HEK293 (cell line): ENCODE measurements at regions not wholly inside any gene's neighbourhood (a gene's known extent, or its start where the extent isn't known, plus 50 kb on each side); places are given as distances from the start of the nearest gene placed in this dataset.

Experiments used
- EGR2 ChIP-seq: fragments of 450-650 bp; formaldehyde crosslinking; IDR thresholded peaks from 2 replicates; pipeline ENCODE4 v1.5.1; 2016; ENCODE audit warnings: low read depth, missing biosample characterization, missing genetic modification characterization
- SCRT1 ChIP-seq: fragments of 450-650 bp; formaldehyde crosslinking; IDR thresholded peaks from 2 replicates; pipeline ENCODE4 v1.5.1; 2016; ENCODE audit warnings: missing biosample characterization, missing genetic modification characterization, borderline replicate concordance
- ZBTB44 ChIP-seq: fragments of 450-650 bp; IDR thresholded peaks from 2 replicates; pipeline ENCODE4 v1.5.1; 2018; ENCODE audit warnings: missing biosample characterization, mild to moderate bottlenecking, missing genetic modification characterization
- ZBTB7A ChIP-seq: fragments of 450-650 bp; formaldehyde crosslinking; IDR thresholded peaks from 2 replicates; pipeline ENCODE4 v1.5.1; 2016; ENCODE audit warnings: low read depth, missing biosample characterization, missing genetic modification characterization
- ZNF10 ChIP-seq: fragments of 450-650 bp; formaldehyde crosslinking; IDR thresholded peaks from 2 replicates; pipeline ENCODE4 v1.5.1; 2017; ENCODE audit warnings: missing biosample characterization, missing genetic modification characterization

- TF ChIP-seq SCRT1 (tag by site-specific recombination) (no peak), ZNF10 (tag by site-specific recombination) (no peak), EGR2 (tag by site-specific recombination) (no peak), ZBTB44 (no peak), ZBTB7A (tag by site-specific recombination) (no peak)
Measured at GRCh38 chr5:116746668-116747067, 172.0 kb upstream of the SEMA6A start.
